CD1c-positive myeloid dendritic cell (primary cell): ENCODE measurements at regions not wholly inside any gene's neighbourhood (a gene's known extent, or its start where the extent isn't known, plus 50 kb on each side); places are given as distances from the start of the nearest gene placed in this dataset.

Experiments used
- DNase-seq: peaks from one replicate; pipeline ENCODE4 v3.0.0-alpha.2; 2016; ENCODE audit errors: extremely low spot score

- no peak for DNase-seq
Measured at GRCh38 chr15:36347272-36347858, 232.1 kb upstream of the CDIN1 start.

DNA sequence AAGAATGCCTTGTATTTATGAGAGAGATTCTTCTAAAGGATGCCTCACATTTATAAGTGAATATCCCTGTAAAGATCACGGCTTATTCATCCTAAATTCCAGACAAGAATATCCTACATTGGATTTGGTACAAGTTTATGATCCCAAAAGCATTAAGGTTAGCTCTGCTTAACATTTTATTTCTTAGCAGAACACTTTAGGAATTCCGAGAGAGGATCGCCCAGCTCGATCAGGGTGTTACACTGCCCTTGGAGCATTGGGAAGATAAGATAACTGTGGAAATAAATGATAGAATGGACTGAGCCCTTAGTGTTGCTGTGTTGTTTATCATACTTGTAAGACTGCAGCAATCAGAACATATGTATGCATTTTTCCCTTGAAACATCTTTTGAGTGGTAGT, 223.0 kb upstream of the CDIN1 start:
- no peak for DNase-seq

DNA sequence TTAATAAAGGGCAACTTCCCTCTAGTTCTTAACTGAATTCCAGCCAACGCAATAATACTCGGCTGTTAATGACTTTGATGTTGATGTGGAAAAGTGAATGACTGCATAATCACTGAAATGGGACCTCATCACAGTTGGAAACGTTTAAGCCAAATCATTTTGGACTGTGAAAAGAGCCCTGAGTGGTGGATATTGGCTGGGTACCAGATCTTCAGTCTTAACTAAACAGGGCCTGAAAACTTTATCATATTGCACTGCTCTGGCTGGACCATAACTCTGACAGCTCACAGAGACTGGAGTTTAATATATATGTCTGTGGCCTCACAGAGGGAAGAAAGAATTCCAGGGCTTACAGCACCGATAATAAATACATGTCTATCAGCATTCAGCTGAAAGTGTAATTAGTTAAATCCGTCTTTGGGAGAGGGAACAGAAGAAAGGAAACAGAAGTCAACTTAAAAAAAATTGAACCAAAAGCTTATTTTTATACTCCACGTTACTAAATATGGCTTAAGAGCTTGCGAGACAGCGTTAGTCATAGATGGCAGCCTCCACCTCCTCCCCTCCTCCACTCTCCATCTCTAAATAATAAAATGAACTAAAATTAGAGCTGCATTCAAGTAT, 222.3 kb upstream of the CDIN1 start:
- DNase-seq, result no peak

- no peak for DNase-seq
Measured at GRCh38 chr15:36358094-36358493, 221.3 kb upstream of the CDIN1 start.

DNA sequence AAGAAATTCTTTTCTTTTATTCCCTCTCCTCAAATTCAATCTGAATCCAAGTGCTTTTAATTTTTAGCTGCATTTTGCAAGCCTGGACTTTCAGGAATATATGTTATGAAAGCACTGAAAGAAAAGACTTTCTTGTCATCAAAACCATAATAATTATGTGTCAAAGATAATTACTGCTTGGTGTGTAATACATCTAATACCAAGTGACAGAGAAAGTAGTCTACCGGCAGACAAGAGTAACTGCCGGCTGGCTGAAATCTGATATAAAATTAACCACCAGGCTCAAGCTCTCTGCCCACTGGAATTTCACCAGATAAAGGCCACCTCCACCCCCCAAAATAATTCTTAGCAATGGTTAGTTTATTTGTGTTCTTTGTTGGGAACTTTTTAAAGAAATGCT, 220.9 kb upstream of the CDIN1 start:
- no peak for DNase-seq

- no peak for DNase-seq
Measured at GRCh38 chr15:36359286-36359685, 220.1 kb upstream of the CDIN1 start.

DNA sequence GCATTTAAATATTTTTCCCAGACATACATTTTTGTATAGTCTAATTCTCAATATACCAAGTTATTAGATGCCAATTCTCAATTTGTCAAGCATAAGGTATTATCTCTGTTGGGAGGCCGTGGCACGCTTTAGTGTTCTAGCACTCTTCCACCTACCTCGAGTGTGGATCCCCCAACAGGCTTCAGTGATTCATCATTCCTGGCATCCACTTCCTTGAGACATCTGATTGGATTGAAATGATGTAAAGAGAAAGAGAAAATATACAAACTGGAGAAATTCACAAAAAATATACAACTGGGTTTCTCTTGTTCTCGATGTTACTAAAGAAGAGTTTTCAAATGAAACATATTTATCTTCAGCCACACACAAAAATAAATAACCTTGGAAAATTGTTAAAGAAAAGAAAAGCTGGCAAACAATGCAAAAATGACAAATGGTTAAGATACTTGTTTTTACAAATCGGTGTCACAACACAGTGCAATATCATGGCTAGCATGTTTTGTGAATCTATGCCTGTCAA, 218.0 kb upstream of the CDIN1 start:
- DNase-seq, result no peak

DNA sequence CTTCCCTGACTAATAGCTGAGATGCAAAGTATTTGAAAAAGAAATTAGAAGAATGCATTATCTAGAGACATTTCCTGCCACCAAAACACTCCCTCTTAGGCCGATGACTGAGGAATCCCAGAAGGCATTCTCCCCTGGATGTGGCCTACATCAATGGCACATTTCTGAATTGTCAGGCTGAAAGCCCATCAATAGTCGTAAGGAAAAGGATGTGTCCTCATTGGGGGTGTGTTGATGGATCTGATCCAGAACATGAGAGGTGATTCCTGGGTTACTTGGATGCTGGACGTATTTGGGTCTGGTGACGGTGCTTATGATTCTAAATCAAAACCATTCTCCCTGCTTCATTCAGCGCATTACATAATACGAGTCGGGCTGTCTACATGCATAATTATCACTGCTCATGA, 216.9 kb upstream of the CDIN1 start:
- DNase-seq, result no peak

GRCh38 chr15:36363335-36363734, 216.1 kb upstream of the CDIN1 start:
- no peak for DNase-seq

DNA sequence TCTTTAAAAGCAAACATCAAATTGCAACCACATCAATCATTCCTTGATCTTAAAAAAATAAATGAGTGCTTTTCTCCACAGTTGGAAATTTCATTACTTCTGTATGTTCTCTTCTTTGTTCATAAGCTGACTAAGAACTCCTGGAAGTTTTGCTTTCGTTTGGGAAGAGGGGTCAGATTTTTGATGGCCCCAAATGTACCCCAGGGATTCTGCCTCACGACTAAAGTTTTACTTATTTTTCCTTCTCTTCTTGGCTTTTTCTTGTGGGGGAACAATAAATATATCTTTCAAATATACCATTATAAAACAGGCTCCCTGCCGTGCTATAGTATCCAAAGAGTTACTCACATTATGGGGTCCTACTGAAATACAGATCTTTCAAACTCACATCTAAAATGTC, 215.0 kb upstream of the CDIN1 start:
- DNase-seq, result no peak

DNA sequence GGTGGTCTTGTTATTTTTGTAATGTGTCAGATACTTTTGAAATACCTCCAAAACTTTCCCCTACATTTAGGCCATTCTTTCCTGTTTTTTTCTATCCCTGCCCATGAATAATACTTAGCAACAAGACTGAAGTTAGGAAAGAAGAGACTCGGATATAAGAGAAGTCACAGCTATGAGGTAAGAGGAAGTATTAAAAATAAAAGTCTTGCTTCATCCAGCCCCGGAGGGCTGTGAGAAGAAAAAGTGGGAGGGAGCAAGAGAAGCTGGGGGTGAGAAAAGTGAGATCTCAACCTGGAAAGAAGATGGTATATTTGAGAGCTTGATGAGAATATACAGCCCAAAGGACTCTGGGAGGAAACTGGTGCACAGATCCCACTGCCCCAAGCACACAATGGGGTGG, 213.5 kb upstream of the CDIN1 start:
- no peak for DNase-seq

DNA sequence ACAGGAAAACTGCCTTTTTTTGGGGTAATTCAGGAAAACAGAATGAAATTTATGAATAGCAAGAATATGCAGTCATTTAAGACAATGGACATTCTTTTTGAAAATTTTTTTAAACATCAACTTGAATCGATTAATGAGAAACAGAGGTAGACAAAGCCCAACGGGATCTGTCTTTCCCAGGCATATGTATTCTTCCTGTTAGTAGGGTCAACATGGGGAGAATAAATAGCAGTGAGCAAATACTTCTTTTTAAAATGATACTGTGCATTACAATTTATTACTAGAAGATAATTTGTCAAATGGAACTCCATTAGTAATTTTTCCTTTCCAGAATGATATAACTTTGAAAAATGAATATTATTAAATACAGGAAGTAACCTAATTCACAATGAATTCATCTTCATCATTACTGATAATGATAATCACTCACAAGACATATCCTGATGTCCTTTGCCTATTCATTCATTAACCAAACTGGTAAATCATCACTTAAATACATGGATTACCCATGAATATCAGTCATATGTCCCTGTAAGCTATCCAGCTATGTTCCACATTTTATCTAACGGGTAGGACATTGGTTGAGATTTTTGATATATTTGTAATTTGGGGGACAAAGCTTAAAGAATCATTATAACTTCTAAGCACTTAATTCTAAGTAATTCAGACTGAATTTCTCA, 209.2 kb upstream of the CDIN1 start:
- DNase-seq, result no peak

- no peak for DNase-seq
Measured at GRCh38 chr15:36370731-36371112, 208.7 kb upstream of the CDIN1 start.

DNA sequence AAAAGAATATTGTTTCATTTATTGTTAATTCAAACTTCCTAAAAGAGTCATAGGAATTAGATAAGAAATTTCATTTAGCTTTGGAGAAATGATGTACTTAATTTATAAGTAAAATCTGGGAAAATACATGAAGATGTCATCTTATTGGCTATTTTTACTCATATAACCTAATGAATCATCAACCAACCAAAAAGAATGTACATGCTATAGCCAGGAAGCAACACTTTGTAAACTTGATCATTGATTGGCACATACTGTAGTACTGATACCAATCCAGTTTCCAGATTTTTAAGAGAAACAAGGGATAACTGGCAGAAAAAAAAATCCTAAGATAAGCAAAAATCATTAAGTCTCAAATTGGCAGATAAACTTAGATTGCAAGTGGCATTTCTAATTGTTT, 207.9 kb upstream of the CDIN1 start:
- DNase-seq, result no peak

DNA sequence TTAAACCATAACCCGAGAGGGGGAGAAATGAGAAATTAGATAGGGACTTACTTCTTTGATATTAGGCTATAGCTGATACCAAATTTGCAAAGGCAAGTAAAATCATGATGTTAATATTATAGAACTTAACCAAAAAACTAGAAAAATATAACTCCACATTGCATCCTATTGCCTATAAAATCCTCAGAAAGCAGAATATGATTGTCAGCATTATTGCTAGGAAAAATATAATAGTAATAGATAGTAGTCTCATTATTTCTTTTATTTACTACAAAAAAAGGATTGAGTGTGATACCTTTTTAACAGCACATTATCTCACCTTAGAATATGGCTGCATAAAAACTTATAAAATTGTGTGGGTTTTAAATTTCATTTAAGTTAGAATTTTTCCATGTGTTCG, 206.5 kb upstream of the CDIN1 start:
- DNase-seq, result no peak

- no peak for DNase-seq
Measured at GRCh38 chr15:36373550-36373949, 205.9 kb upstream of the CDIN1 start.

GRCh38 chr15:36389107-36389506, 190.3 kb upstream of the CDIN1 start:
- no peak for DNase-seq

GRCh38 chr15:36390491-36390890, 188.9 kb upstream of the CDIN1 start:
- DNase-seq, result no peak

- no peak for DNase-seq
Measured at GRCh38 chr15:36392676-36393266, 186.7 kb upstream of the CDIN1 start.

DNA sequence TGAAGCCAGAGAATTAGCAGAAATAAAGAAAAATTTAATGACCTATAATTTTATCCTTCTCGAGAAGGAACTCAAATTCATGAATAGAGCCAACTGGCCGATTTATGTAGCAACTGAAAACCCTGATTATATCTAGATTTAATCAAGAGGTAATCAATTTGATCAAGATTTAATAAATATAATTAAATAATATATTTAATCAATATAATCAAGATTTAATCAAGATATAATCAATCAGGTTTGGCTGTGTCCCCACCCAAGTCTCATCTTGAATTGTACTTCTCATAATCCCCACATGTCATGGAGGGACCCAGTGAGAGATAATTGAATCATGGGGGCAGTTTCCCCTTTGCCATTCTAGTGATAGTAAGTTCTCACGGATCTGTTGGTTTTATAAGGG, 181.2 kb upstream of the CDIN1 start:
- no peak for DNase-seq

DNA sequence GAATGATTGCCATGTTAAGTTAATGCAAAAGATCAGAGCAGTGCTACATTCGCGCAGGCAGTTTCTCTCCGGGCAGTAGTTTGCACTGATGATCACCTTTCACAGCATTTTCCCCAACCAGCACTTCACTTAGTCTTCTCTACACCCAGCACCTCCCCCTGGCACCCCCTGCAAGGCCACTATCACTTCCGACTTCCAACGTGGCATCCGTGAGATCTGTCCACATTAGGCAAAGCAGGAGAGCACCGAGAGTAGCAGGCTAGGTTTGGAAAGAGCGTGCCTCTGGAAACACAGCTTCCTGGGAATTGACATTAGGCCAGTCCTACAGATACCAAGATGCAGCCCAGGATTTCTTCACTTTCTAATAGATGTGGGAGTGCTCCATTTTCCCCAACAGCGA, 180.2 kb upstream of the CDIN1 start:
- no peak for DNase-seq

- no peak for DNase-seq
Measured at GRCh38 chr15:36400936-36401585, 178.4 kb upstream of the CDIN1 start.

GRCh38 chr15:36401586-36401966, 177.8 kb upstream of the CDIN1 start:
- DNase-seq, result no peak
